ENCODE measurements at regions not wholly inside any gene's neighbourhood (a gene's known extent, or its start where the extent isn't known, plus 50 kb on each side); places are given as distances from the start of the nearest gene placed in this dataset.
A peak's percentile ranks its signal among the peaks of the same experiment; 100 is the strongest.

- no peak for DNase-seq (ENCODE audit: low read depth in 2 of 2)
Measured at GRCh38 chr9:90948156-90948555, 146.5 kb downstream of the SYK start.

DNA sequence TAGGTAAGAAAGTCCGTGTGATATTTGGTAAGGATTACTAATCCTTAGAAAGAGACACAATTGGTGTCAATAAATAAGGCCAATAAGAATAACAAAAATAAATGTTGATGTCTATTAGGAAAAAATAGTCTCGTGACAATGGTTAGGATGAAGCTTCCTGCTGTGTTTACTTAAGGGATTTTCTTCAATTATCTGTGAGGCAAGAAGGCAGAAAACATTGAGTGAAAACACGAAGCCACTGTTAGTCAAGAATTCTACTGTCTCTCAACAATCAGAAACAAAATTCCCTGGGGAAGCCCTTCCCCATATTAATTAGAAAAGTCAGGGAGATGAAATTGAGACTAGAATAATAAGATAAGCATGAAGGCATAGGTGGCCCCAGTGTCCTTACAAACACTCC, 149.0 kb downstream of the SYK start:
- DNase-seq (ENCODE audit: low read depth in 2 of 2), result no peak

DNA sequence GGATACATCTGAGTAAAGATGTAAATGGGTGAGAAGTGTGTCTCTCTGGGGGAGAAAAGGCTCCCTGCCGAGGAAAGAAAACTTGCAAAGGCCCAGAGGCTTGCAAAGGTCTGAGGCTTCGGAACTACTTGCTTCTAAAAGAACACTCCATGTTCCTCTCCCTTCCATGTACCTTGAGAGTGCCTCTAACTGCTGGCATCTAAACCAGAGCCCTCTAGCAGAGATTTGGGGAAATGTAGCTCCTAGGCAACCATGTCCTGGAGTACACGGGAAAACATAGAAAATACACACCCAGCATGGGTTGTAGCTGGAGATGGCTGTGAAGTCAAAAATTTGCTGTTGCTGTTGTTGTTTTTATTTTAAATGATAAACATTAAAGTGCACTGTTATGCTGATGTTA, 151.6 kb downstream of the SYK start:
- no peak for DNase-seq (ENCODE audit: low read depth in 2 of 2)

DNA sequence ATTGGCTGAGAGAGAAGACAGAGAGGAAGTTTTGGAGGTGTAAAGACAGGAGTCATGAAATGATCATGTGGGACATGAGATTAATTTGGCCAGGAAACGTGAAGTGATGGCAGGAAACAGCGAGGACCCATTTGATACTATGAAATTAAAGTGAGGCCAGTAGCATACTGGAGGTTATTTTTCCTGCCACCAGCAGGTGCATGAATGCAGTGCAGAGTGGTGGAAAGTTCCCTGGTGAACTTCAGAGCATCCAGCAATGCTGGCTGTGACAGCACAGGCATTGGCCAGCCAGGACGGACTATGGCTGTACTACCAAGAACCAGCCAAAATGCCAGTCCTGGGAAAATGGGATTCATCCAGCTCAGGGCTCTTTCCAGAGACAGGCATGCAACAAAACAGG, 152.2 kb downstream of the SYK start:
- DNase-seq (ENCODE audit: low read depth in 2 of 2), result no peak

DNA sequence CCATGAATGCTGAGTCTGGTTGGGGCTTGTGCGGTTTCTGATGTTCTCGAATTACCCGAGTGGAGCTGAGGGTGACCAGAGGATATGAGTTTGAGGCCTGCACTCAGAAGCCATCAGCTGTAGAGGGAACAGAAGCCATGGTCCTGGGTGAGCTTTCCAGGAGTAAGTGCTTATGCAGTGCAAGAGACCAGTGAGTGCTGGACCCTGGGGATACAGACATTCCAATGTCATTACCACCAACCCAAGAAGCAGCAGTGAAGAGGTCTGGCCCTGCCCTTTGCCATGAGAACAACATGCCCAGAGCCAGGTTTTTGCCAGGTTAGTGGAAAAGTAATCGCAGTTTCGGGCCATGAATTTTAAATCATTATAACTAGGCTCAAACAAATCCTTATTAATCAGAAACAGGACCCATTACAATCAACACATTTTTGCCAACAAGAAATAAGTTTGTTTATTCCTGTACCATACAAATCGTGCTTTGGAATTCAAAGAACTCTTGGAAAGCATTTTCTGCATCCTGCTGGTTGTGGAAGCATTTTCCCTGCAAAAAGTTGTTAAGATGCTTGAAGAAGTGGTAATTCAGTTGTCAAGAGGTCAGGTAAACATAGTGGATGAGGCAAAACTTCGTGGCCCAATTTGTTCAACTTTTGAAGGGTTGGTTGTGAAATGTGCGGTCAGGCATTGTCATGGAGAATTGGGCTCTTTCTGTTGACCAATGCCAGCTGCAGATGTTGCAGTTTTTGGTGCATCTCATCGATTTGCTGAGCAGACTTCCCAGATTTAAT, 154.6 kb downstream of the SYK start:
- DNase-seq (ENCODE audit: low read depth in 2 of 2), result no peak

- DNase-seq (ENCODE audit: low read depth in 2 of 2), result no peak
Measured at GRCh38 chr9:90958328-90958727, 156.7 kb downstream of the SYK start.

- DNase-seq (ENCODE audit: low read depth in 2 of 2), result no peak
Measured at GRCh38 chr9:90960941-90961340, 159.3 kb downstream of the SYK start.

DNA sequence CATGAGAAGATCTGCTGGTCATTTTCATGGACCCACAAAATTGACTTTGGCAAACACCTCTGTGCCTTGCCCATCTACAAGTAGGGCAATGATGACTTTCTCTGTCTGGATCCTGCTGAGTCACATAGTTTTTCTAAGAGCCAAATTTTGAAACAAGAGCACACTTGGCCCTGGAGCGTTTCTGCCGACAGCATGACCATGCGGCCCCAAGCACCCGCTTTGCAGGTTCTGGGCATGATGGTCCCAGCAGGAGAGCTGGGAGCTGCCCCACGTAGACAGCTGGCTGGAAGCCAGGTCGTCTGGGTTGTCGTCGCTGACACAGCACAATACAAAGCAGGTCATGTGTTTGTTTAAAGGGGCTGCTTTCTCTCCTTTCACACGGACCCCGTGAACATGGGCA, 159.8 kb downstream of the SYK start:
- no peak for DNase-seq (ENCODE audit: low read depth in 2 of 2)

GRCh38 chr9:90964101-90965020, 162.7 kb downstream of the SYK start:
- no peak for DNase-seq (ENCODE audit: low read depth in 2 of 2)

DNA sequence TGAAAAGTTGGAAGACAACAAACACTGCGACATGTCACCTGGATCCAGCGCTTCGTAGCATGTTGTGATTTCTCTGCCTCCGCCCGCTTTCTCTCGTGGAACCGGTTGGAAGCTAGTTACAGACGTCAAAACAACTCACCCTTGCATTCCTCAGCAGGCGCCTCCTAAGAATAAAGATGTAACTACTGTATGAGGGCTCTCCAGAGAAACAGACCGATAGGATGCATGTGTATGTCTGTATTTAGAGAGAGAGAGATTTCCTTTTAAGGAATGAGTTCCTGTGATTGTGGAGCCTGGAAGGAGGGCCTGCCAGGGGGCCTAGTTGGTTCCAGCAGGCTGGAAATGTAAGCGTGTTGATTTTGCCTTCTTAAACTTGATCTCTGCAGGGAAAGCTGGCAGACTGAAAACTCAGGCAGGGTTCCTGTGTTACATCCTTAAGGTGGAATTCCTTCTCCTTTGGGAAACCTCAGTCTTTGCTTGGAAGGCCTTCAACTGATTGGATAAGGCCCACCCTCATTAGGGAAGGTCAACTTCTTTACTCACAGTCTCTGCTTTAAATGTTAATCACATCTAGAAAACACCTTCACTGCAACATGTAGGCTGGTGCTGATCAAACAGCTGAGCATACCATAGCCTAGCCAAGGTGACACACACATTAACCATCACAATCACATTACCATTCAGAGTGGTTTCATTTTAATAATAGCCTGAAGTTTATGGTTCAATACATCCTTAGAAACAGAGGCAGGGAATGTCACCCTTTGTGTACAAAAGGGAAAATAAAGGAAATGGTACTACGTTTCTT, 163.8 kb downstream of the SYK start:
- no peak for DNase-seq (ENCODE audit: low read depth in 2 of 2)

- DNase-seq (ENCODE audit: low read depth in 2 of 2), result no peak
Measured at GRCh38 chr9:90966031-90966290, 164.3 kb downstream of the SYK start.

- DNase-seq (ENCODE audit: low read depth in 2 of 2), result peak in 1 of 2 donors; percentile 13
Measured at GRCh38 chr9:90966480-90967144, 165.0 kb downstream of the SYK start.

- DNase-seq (ENCODE audit: low read depth in 2 of 2), result no peak
Measured at GRCh38 chr9:90967145-90967538, 165.5 kb downstream of the SYK start.

DNA sequence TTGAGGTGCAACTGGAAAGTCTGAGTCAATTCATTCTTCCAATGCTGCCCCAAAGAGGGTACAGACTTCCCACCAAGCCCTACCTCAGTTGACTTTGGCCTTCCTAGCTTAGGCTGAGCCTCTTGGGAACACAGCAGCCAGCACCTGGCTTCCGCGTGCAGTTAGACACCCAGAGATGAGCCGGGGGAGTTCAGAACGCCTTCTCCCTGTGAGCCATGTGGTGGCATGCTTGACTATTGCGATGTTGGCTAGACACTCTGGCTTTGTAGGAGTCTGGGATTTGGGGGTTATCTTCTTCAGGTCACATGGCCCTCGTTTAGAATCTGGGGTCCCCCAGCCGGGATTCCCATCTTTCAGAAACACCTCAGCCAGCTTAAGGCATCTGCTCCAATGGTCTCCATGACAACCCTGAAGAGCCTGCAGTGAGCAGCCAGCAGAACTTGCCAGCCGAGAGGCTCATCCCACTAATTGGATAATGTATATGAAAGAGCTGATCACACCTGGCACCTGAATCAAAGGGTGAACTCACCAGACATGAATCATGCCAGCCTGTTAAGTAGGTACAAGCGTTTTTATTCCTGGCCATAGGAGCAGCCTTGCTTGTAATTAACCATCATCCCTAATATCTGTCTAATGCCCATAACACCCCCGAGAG, 167.5 kb downstream of the SYK start:
- DNase-seq (ENCODE audit: low read depth in 2 of 2), result no peak

DNA sequence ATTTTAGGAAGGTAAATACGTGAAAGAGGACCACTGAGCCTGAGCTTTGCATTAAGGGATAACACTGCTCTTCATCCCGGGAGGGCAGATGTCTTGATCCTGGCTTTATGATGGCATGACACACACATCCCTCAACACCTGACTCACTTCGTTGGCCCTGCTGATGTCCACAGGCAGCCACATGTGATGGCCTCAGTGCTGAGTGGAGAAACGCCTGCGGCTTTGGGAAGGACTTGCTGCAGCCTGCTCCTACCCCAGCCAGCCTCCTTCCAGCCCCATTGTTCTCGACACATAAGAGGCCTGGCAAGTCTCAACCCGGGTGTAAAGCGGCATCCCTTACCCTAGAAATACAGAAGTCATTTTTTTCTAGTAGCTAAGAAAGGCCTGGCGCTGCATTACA, 169.0 kb downstream of the SYK start:
- no peak for DNase-seq (ENCODE audit: low read depth in 2 of 2)

DNA sequence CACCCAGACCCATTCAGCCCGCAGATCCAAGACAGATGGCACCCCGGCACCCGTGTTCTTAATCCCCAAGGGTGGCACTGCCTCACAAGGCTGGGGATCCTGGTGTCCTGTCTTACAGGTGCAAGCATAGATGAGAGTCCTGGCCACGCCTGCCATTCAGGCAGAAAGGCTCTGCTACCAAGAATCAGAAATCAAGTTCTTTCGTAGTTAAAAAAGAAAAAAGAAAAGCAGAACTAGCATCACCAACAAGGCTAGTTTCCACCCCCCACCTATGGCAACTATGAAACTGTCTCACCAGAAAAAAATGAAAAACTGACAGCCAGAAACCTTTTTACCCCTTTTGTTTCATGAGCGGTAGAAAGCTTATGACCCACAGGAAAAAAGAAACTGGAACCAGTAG, 170.4 kb downstream of the SYK start:
- DNase-seq (ENCODE audit: low read depth in 2 of 2), result no peak

- no peak for DNase-seq (ENCODE audit: low read depth in 2 of 2)
Measured at GRCh38 chr9:90974016-90974415, 172.4 kb downstream of the SYK start.

- no peak for DNase-seq (ENCODE audit: low read depth in 2 of 2)
Measured at GRCh38 chr9:90974643-90975245, 173.1 kb downstream of the SYK start.

- DNase-seq (ENCODE audit: low read depth in 2 of 2), result no peak
Measured at GRCh38 chr9:90975781-90976538, 174.3 kb downstream of the SYK start.

DNA sequence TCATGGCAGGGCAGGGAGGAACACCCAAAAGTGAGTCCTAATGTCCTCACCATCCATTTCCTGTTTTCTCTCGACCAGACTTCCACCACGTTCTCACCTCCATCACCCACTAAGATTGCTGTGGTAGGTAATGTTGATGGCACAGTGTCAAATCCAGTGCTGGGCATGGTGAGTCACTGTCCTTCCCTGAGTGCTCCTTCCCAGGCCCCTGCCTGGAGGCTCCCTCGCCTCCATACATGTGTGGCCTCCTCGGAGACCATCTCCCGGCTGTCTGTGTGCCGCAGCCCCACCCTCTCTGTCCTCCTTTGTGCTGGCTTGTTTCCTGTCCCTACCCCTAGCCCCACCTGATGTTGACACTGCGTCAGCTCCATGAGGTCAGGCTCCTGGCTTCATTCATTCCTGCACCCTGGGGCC, 177.5 kb downstream of the SYK start:
- DNase-seq (ENCODE audit: low read depth in 2 of 2), result no peak

Measured in stimulated activated CD4-positive, alpha-beta T cell treated with anti-CD3 and anti-CD28 coated beads, Interleukin-1b, Interleukin-23, amount 100 ng/mL, for 4 hours (primary cell).